Tibial nerve (tissue), 3 donors: ENCODE measurements at regions not wholly inside any gene's neighbourhood (a gene's known extent, or its start where the extent isn't known, plus 50 kb on each side); places are given as distances from the start of the nearest gene placed in this dataset.

Experiments
- EP300 ChIP-seq, 2 donors: sonication (generic); formaldehyde crosslinking; IDR thresholded peaks; one replicate each; pipeline ENCODE4 v1.6.1; 2017; ENCODE audit warnings: antibody characterized with exemption in 2 of 2, mild to moderate bottlenecking in 1 of 2
- POLR2A ChIP-seq, 2 donors: fragments of 450-650 bp; IDR thresholded peaks; one replicate each; pipeline ENCODE4 v1.6.1; 2017; ENCODE audit warnings: antibody characterized with exemption in 2 of 2, mild to moderate bottlenecking in 2 of 2, moderate library complexity in 2 of 2

DNA sequence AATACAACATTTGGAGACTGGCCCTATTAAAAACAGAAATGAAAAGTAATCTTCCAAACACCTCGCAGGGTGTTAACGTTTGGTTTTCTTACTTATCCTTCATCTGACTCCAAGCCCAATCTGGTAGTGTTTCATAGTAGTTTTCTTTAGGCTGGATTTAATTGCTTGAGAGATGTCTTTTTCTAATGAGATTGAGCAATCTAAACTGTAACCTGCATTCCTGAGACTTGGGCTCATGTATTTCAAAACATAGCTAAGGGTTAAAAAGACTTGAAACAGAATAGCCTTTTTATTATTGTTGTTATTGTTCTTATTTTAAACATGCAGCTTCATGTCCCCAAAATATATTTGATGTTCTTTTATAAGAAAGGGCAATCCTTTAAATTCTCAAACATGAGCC lies 278.9 kb downstream of the TGFB2 start:
- no peak for TF ChIP-seq EP300 (IDR thresholded peaks at IDR 0.05)
- no peak for TF ChIP-seq POLR2A (IDR thresholded peaks at IDR 0.05)
